HCT116 (cell line): ENCODE measurements at regions not wholly inside any gene's neighbourhood (a gene's known extent, or its start where the extent isn't known, plus 50 kb on each side); places are given as distances from the start of the nearest gene placed in this dataset.

Experiments
- ATAC-seq: fragments of 200-7000 bp; cut with Tn5 transposase; 2 replicates; pipeline ENCODE4 v1.9.1; 2020; ENCODE audit warnings: mild to moderate bottlenecking, moderate library complexity
- BruUV-seq: library from RNA; stranded (reverse); fragments of 400-500 nt; replicated peaks from 2 replicates; lab custom pipeline; 2021; lab: Mats Ljungman, UMichigan
- CTCF ChIA-PET: fragments of 300-600 bp; sonication (Branson Sonifier 250); formaldehyde crosslinking; loops from one replicate; lab custom pipeline; 2021; ENCODE audit warnings: antibody characterized with exemption; lab: Charles Lee
- POLR2A ChIA-PET: fragments of 300-600, 350-600 bp; sonication (Branson Sonifier 250); formaldehyde crosslinking; loops from one replicate; lab custom pipeline; 2021; ENCODE audit warnings: antibody characterized with exemption; lab: Charles Lee
- RAD21 ChIA-PET, 2 experiments: fragments of 300-600 bp; sonication (Branson Sonifier 250); formaldehyde crosslinking; loops; one replicate each; lab custom pipeline; 2023; ENCODE audit warnings: low total read pairs in 2 of 2; ENCODE audit not compliant: uncharacterized antibody in 2 of 2, unreplicated experiment in 2 of 2, low non-redundant PET in 1 of 2; lab: Charles Lee
- DNase-seq: peaks from one replicate; pipeline ENCODE4 v3.0.0-alpha.2; 2010; ENCODE audit warnings: low read depth, low spot score
- H2AFZ ChIP-seq: fragments of 200-600 bp; shearing (Covaris generic), sonication (generic); 2 replicates; pipeline ENCODE4 v1.6.1; 2017; ENCODE audit warnings: low read depth, mixed run types, mixed read lengths, antibody characterized with exemption, low read length; ENCODE audit not compliant: poor library complexity, severe bottlenecking
- H3K27ac ChIP-seq: 2 replicates; pipeline ENCODE4 v1.5.1; 2012; ENCODE audit warnings: low read depth, low read length
- H3K27me3 ChIP-seq: fragments of 200-600 bp; sonication (generic); 2 replicates; pipeline ENCODE4 v1.6.1; 2016; ENCODE audit warnings: mixed run types, low read length, mixed read lengths; ENCODE audit not compliant: insufficient read depth
- H3K36me3 ChIP-seq, 2 experiments: fragments of 200-500 bp in 1 of 2; fragments of 200-600 bp in 1 of 2; sonication (Bioruptor generic) in 1 of 2; sonication (generic) in 1 of 2; 2 replicates each; pipeline versions ENCODE4 v1.5.1 to v1.6.1; 2014 to 2016; ENCODE audit warnings: low read length in 2 of 2, inconsistent platforms in 1 of 2, mixed read lengths in 1 of 2, mixed run types in 1 of 2; ENCODE audit not compliant: insufficient read depth in 2 of 2, control insufficient read depth in 1 of 2
- H3K4me1 ChIP-seq, 2 experiments: fragments of 200-600 bp in 1 of 2; sonication (generic) in 1 of 2; 2 replicates each; pipeline versions ENCODE4 v1.5.1 to v1.6.1; 2012 to 2017; ENCODE audit warnings: low read length in 2 of 2, inconsistent platforms in 1 of 2, mild to moderate bottlenecking in 1 of 2, mixed read lengths in 1 of 2, mixed run types in 1 of 2, moderate library complexity in 1 of 2; ENCODE audit not compliant: insufficient read depth in 2 of 2, control insufficient read depth in 1 of 2
- H3K4me2 ChIP-seq: fragments of 200-600 bp; sonication (generic); 2 replicates; pipeline ENCODE4 v1.6.1; 2017; ENCODE audit warnings: mixed run types, low read length, mixed read lengths
- H3K4me3 ChIP-seq, 2 experiments: fragments of 200-600 bp in 1 of 2; sonication (generic) in 1 of 2; replicated peaks in 1 of 2; 2 replicates each; pipeline ENCODE4 v1.5.1; 2011 to 2016; ENCODE audit warnings: low read length in 2 of 2, control low read depth in 1 of 2, low read depth in 1 of 2, mild to moderate bottlenecking in 1 of 2, mixed read lengths in 1 of 2, mixed run types in 1 of 2
- H3K79me2 ChIP-seq: fragments of 200-600 bp; sonication (generic); 2 replicates; pipeline ENCODE4 v1.6.1; 2017; ENCODE audit warnings: mild to moderate bottlenecking, mixed run types, low read length, moderate library complexity, mixed read lengths; ENCODE audit not compliant: insufficient read depth
- H3K9ac ChIP-seq: fragments of 200-600 bp; sonication (generic); 2 replicates; pipeline ENCODE4 v1.6.1; 2016; ENCODE audit warnings: low read length, mixed read lengths
- H3K9me2 ChIP-seq: fragments of 200-600 bp; sonication (generic), shearing (Covaris generic); 2 replicates; pipeline ENCODE4 v1.6.1; 2017; ENCODE audit warnings: mixed run types, mild to moderate bottlenecking, moderate library complexity; ENCODE audit not compliant: insufficient read depth
- H3K9me3 ChIP-seq, 2 experiments: fragments of 200-500 bp in 1 of 2; fragments of 200-600 bp in 1 of 2; sonication (Bioruptor generic) in 1 of 2; sonication (generic) in 1 of 2; 2 replicates each; pipeline ENCODE4 v1.6.1; 2014 to 2017; ENCODE audit warnings: low read length in 2 of 2, mixed read lengths in 2 of 2, inconsistent platforms in 1 of 2, low read depth in 1 of 2, mild to moderate bottlenecking in 1 of 2, mixed run types in 1 of 2, moderate library complexity in 1 of 2; ENCODE audit not compliant: control insufficient read depth in 1 of 2, insufficient read depth in 1 of 2
- H4K20me1 ChIP-seq: fragments of 200-600 bp; sonication (generic), shearing (Covaris generic); 2 replicates; pipeline ENCODE4 v1.6.1; 2017; ENCODE audit warnings: mixed run types, mild to moderate bottlenecking, moderate library complexity; ENCODE audit not compliant: insufficient read depth
- EGR1 ChIP-seq: IDR thresholded peaks from 2 replicates; pipeline ENCODE4 v1.6.1; 2012; ENCODE audit warnings: low read depth
- EZH2 ChIP-seq: fragments of 200-600 bp; sonication (generic); IDR thresholded peaks from 2 replicates; pipeline ENCODE4 v1.6.1; 2017; ENCODE audit warnings: antibody characterized with exemption, mixed run types
- EZH2phosphoT487 ChIP-seq: fragments of 200-600 bp; IDR thresholded peaks from 2 replicates; pipeline ENCODE4 v1.6.1; 2018; ENCODE audit warnings: antibody characterized with exemption, borderline replicate concordance
- FOSL1 ChIP-seq: IDR thresholded peaks from 2 replicates; pipeline ENCODE4 v1.6.1; 2012; ENCODE audit warnings: low read depth
- POLR2AphosphoS5 ChIP-seq: IDR thresholded peaks from 2 replicates; pipeline ENCODE4 v1.6.1; 2011; ENCODE audit warnings: mild to moderate bottlenecking, low read depth, low read length, moderate library complexity
- RAD21 ChIP-seq: IDR thresholded peaks from 2 replicates; pipeline ENCODE4 v1.6.1; 2012; ENCODE audit warnings: low read depth, mild to moderate bottlenecking
- SIN3A ChIP-seq: IDR thresholded peaks from 2 replicates; pipeline ENCODE4 v1.6.1; 2012; ENCODE audit warnings: low read depth
- SP1 ChIP-seq: IDR thresholded peaks from 2 replicates; pipeline ENCODE4 v1.6.1; 2012; ENCODE audit warnings: low read depth
- SRF ChIP-seq: IDR thresholded peaks from 2 replicates; pipeline ENCODE4 v1.6.1; 2012; ENCODE audit warnings: low read depth
- TCF7L2 ChIP-seq: IDR thresholded peaks from 2 replicates; pipeline ENCODE4 v1.7.0; 2011; ENCODE audit warnings: borderline replicate concordance, inconsistent platforms; ENCODE audit not compliant: insufficient read depth, insufficient read length; ENCODE audit errors: extremely low read depth
- YY1 ChIP-seq: IDR thresholded peaks from 2 replicates; pipeline ENCODE4 v1.6.1; 2011; ENCODE audit warnings: low read length, low read depth, moderate library complexity, mild to moderate bottlenecking; ENCODE audit not compliant: insufficient replicate concordance; ENCODE audit errors: extremely low read depth
- ZFX ChIP-seq: fragments of 450-650 bp; IDR thresholded peaks from 2 replicates; pipeline ENCODE4 v1.6.1; 2017
- ZNF274 ChIP-seq: fragments of 200-500 bp; sonication (Bioruptor generic); IDR thresholded peaks from 2 replicates; pipeline ENCODE4 v1.6.1; 2014; ENCODE audit warnings: mild to moderate bottlenecking, low read depth, low read length, inconsistent platforms
- intact Hi-C: fragments of 100-400 bp; cut with micrococcal nuclease; formaldehyde crosslinking; loops from 2 replicates; pipeline ENCODE4 v1.10.0; 2022
- TF ChIP-seq, protein P1 (sequence below), 3 experiments: fragments of 200-600 bp in 1 of 3; sonication (generic) in 1 of 3; IDR thresholded peaks in 2 of 3; conservative IDR thresholded peaks in 1 of 3; 2 replicates each; pipeline ENCODE4 v1.5.1; 2012 to 2017; ENCODE audit warnings: low read depth in 2 of 3, low read length in 2 of 3, antibody characterized with exemption in 1 of 3, borderline replicate concordance in 1 of 3, control low read depth in 1 of 3, mild to moderate bottlenecking in 1 of 3, mixed read lengths in 1 of 3, mixed run types in 1 of 3, moderate library complexity in 1 of 3; ENCODE audit not compliant: insufficient read depth in 1 of 3
- TF ChIP-seq, protein P2 (sequence below): IDR thresholded peaks from 2 replicates; pipeline ENCODE4 v1.6.1; 2012
- TF ChIP-seq, protein P3 (sequence below): IDR thresholded peaks from 2 replicates; pipeline ENCODE4 v1.6.1; 2011; ENCODE audit warnings: mild to moderate bottlenecking, low read length, moderate library complexity; ENCODE audit not compliant: insufficient replicate concordance; ENCODE audit errors: extremely low read depth

DNA sequence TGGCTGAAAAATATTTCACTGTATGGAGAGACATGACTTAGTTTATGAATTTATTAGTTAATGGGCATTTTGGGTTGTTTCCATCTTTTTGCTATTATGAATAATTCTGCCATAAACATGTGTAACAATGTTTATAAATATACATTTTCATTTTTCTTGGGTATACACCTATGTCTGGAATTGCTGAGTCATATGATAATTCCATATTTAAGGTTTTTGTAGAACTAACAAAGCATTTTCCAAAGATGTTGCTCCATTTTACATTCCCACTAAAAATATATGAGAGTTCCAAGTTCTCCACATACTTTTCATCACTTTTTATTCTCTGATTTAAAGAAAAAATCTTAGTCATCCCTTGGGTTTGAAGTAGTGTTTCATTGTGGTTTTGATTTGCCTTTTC, 108.8 kb upstream of the LRRTM4 start:
- intact Hi-C loops: no loop called here
- RAD21 ChIA-PET: no interaction called here
- H3K27ac ChIP-seq: no peak overlapping the region
- H3K4me3 ChIP-seq: no peak overlapping the region
- no peaks in the 10 kb centered on the region for H3K27me3 ChIP-seq
- ATAC-seq (no peak), DNase-seq (no peak)
- H3K36me3 ChIP-seq: no peaks in the 10 kb centered on the region
- H3K4me2 ChIP-seq: no peak overlapping the region
- CTCF ChIA-PET: no interaction called here
- peaks cover 6 to 11% of the 10 kb centered on the region in 2 experiments; a peak in 2 of 4 replicates for H3K9me3 ChIP-seq
- H3K79me2 ChIP-seq: no peaks in the 10 kb centered on the region
- no peaks in the 10 kb centered on the region for H4K20me1 ChIP-seq
- no TSS peak for BruUV-seq
- TF ChIP-seq, protein P1, sequence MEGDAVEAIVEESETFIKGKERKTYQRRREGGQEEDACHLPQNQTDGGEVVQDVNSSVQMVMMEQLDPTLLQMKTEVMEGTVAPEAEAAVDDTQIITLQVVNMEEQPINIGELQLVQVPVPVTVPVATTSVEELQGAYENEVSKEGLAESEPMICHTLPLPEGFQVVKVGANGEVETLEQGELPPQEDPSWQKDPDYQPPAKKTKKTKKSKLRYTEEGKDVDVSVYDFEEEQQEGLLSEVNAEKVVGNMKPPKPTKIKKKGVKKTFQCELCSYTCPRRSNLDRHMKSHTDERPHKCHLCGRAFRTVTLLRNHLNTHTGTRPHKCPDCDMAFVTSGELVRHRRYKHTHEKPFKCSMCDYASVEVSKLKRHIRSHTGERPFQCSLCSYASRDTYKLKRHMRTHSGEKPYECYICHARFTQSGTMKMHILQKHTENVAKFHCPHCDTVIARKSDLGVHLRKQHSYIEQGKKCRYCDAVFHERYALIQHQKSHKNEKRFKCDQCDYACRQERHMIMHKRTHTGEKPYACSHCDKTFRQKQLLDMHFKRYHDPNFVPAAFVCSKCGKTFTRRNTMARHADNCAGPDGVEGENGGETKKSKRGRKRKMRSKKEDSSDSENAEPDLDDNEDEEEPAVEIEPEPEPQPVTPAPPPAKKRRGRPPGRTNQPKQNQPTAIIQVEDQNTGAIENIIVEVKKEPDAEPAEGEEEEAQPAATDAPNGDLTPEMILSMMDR (IDR thresholded peaks at IDR 0.05 in 2 of 3, conservative IDR thresholded peaks at IDR 0.05 in 1 of 3; ENCODE audit: borderline replicate concordance in 1 of 3, insufficient read depth in 1 of 3, low read depth in 2 of 3, low read length in 2 of 3): no peak
- TF ChIP-seq SIN3A (no peak), RAD21 (no peak), ZNF274 (no peak)
- TF ChIP-seq, protein P2, sequence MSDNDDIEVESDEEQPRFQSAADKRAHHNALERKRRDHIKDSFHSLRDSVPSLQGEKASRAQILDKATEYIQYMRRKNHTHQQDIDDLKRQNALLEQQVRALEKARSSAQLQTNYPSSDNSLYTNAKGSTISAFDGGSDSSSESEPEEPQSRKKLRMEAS: no peak
- H2AFZ ChIP-seq: no peak overlapping the region
- POLR2A ChIA-PET: no interaction called here
- no peak overlapping the region for H3K9ac ChIP-seq
- H3K9me2 ChIP-seq: no peaks in the 10 kb centered on the region
- no peaks in the 10 kb centered on the region for H3K4me1 ChIP-seq

DNA sequence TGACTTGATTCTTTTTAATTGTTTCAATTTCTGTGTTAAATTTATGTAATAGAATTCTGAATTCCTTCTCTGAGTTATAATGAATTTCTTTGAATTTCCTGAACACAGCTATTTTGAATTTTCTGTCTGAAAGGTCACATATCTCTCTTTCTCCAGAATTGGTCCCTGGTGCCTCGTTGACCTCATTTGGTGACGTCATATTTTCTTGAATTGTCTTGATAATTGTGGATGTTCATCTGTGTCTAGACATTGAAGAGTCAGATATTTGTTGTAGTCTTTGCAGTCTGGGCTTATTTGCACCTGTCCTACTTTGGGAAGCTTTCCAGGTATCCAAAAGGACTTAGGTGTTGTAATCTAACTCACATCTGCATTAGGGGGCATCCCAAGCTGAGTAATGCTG, 111.4 kb upstream of the LRRTM4 start:
- POLR2A ChIA-PET: no interaction called here
- H3K27ac ChIP-seq: no peak overlapping the region
- RAD21 ChIA-PET: no interaction called here
- H3K4me3 ChIP-seq: no peak overlapping the region
- H3K9ac ChIP-seq: no peak overlapping the region
- H3K9me3 ChIP-seq: peaks cover 3 to 7% of the 10 kb centered on the region in 2 experiments; a peak in 2 of 4 replicates
- no peak overlapping the region for H2AFZ ChIP-seq
- no peak for ATAC-seq
- no peaks in the 10 kb centered on the region for H4K20me1 ChIP-seq
- H3K4me2 ChIP-seq: no peak overlapping the region
- H3K36me3 ChIP-seq: no peaks in the 10 kb centered on the region
- no peaks in the 10 kb centered on the region for H3K79me2 ChIP-seq
- intact Hi-C loops: no loop called here
- no TSS peak for BruUV-seq
- no peaks in the 10 kb centered on the region for H3K4me1 ChIP-seq
- H3K27me3 ChIP-seq: no peaks in the 10 kb centered on the region
- no peak for DNase-seq
- CTCF ChIA-PET: no interaction called here
- no peaks in the 10 kb centered on the region for H3K9me2 ChIP-seq
- no peak for TF ChIP-seq ZFX
- no peak for TF ChIP-seq YY1
- TF ChIP-seq TCF7L2: no peak
- TF ChIP-seq, protein P3, sequence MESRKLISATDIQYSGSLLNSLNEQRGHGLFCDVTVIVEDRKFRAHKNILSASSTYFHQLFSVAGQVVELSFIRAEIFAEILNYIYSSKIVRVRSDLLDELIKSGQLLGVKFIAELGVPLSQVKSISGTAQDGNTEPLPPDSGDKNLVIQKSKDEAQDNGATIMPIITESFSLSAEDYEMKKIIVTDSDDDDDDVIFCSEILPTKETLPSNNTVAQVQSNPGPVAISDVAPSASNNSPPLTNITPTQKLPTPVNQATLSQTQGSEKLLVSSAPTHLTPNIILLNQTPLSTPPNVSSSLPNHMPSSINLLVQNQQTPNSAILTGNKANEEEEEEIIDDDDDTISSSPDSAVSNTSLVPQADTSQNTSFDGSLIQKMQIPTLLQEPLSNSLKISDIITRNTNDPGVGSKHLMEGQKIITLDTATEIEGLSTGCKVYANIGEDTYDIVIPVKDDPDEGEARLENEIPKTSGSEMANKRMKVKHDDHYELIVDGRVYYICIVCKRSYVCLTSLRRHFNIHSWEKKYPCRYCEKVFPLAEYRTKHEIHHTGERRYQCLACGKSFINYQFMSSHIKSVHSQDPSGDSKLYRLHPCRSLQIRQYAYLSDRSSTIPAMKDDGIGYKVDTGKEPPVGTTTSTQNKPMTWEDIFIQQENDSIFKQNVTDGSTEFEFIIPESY: no peak
- TF ChIP-seq SP1: no peak
- TF ChIP-seq SRF: no peak
- no peak for TF ChIP-seq EZH2phosphoT487
- TF ChIP-seq POLR2AphosphoS5: no peak
- TF ChIP-seq ZNF274: no peak
- no peak for TF ChIP-seq EZH2
- no peak for TF ChIP-seq EGR1
- no peak for TF ChIP-seq FOSL1
